ENCODE measurements at regions not wholly inside any gene's neighbourhood (a gene's known extent, or its start where the extent isn't known, plus 50 kb on each side); places are given as distances from the start of the nearest gene placed in this dataset.

DNA sequence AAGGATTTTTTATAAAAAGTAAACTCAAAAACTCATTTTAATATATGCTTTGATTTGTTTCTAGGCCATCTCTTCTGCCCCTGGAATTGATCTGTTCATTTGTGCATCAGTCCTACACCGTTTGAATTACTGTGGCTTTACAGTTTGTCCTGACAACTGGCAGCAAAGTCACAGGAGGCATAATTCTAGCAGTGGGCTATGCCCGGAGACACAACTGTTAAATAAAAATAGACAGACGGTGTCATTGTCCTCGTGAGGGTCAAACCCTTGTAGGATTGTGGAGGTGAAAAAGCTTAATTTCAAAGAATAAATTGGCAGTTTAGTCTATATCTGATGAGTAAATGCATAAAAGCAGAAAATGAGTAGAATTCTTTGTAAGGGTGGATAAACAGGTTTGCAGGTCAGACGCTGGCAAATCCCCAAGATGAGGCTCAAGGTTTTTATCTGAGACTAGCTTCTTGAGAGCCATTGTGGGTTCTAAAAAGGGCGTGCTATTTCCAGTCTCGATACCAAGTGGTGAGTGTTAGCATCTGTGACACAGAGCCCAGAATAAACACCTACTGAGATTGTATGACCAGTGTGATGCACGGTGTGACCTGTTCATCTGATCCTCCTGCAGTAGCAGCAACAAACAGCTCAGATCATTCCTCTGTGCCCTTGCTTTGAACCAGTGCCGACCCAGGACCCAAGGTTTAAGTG is 51.5 kb upstream of the SLCO3A1 start:
- FAIRE-seq (no peak), ATAC-seq (no peak), DNase-seq (ENCODE audit: low spot score) (no peak)
- H2AFZ ChIP-seq (ENCODE audit: low read length) = no peak overlapping the region
- WGBS (ENCODE audit: low lambda C conversion rate) = 13% methylated on average over 8 of the region's 9 CpGs
- H3K4me2 ChIP-seq (ENCODE audit: low read depth, low read length) = no peak overlapping the region
- H3K79me2 ChIP-seq (ENCODE audit: insufficient read depth, low read length) = no peaks in the 10 kb centered on the region
- no peaks in the 10 kb centered on the region for H3K4me1 ChIP-seq (ENCODE audit: insufficient read depth, low read length)
- CTCF ChIA-PET (ENCODE audit: low intra/inter-chr PET ratio, low total read pairs) = no interaction called here
- no peak overlapping the region for H3K4me3 ChIP-seq (replicated peaks in 1 of 3; ENCODE audit: insufficient read depth in 1 of 3, low read depth in 2 of 3, low read length in 3 of 3)
- no peaks in the 10 kb centered on the region for H3K36me3 ChIP-seq (replicated peaks in 1 of 2; ENCODE audit: control insufficient read depth in 1 of 2, insufficient read depth in 2 of 2, low read length in 2 of 2)
- in situ Hi-C loops (cut with HindIII; ENCODE audit: extremely low pct_ligation_motif_present, low pct_unique_long_range_greater_than_20kb) = no loop called here
- BruUV-seq (replicated peaks) = no TSS peak
- no peaks in the 10 kb centered on the region for H4K20me1 ChIP-seq (ENCODE audit: insufficient read depth, low read length)
- H3K9me3 ChIP-seq (ENCODE audit: low read length) = no peaks in the 10 kb centered on the region
- 0 out of 5 replicates have a peak, but pooled peaks cover 0 to 3% of the 10 kb centered on the region in 2 experiments for H3K27me3 ChIP-seq (ENCODE audit: control insufficient read depth in 1 of 2, insufficient read depth in 2 of 2, low read length in 2 of 2)
- POLR2A ChIA-PET = no interaction called here
- intact Hi-C loops (cut with micrococcal nuclease; ENCODE audit: unreplicated experiment) = no loop called here
- no peak overlapping the region for H3K9ac ChIP-seq (ENCODE audit: insufficient read depth, low read depth, low read length)
- H3K27ac ChIP-seq (ENCODE audit: extremely low read length, insufficient read depth, low read length) = no peak overlapping the region
- TF ChIP-seq ZNF10 (CRISPR knock-in tag; IDR thresholded peaks at IDR 0.05; ENCODE audit: borderline replicate concordance, low read depth) (no peak), EED (CRISPR knock-in tag; IDR thresholded peaks at IDR 0.05) (no peak), ZBED4 (CRISPR knock-in tag; IDR thresholded peaks at IDR 0.05; ENCODE audit: borderline replicate concordance) (no peak), ZNF841 (CRISPR knock-in tag; IDR thresholded peaks at IDR 0.05; ENCODE audit: borderline replicate concordance) (no peak), FUBP1 (CRISPR knock-in tag; IDR thresholded peaks at IDR 0.05; ENCODE audit: borderline replicate concordance) (no peak), HNF4G (IDR thresholded peaks at IDR 0.05; ENCODE audit: borderline replicate concordance, low read depth, low read length) (no peak), HNF4G (CRISPR knock-in tag; IDR thresholded peaks at IDR 0.05; ENCODE audit: borderline replicate concordance, low read depth) (no peak), ZNF713 (CRISPR knock-in tag; IDR thresholded peaks at IDR 0.05) (no peak), NCOA1 (CRISPR knock-in tag; IDR thresholded peaks at IDR 0.05) (no peak), ZSCAN30 (CRISPR knock-in tag; IDR thresholded peaks at IDR 0.05) (no peak), HIVEP1 (CRISPR knock-in tag; IDR thresholded peaks at IDR 0.05) (no peak), KDM2A (CRISPR knock-in tag; IDR thresholded peaks at IDR 0.05; ENCODE audit: borderline replicate concordance, low read depth) (no peak), PRDM4 (CRISPR knock-in tag; IDR thresholded peaks at IDR 0.05; ENCODE audit: borderline replicate concordance) (no peak), FOXO1 (CRISPR knock-in tag; IDR thresholded peaks at IDR 0.05) (no peak)
- TF ChIP-seq, protein P1, sequence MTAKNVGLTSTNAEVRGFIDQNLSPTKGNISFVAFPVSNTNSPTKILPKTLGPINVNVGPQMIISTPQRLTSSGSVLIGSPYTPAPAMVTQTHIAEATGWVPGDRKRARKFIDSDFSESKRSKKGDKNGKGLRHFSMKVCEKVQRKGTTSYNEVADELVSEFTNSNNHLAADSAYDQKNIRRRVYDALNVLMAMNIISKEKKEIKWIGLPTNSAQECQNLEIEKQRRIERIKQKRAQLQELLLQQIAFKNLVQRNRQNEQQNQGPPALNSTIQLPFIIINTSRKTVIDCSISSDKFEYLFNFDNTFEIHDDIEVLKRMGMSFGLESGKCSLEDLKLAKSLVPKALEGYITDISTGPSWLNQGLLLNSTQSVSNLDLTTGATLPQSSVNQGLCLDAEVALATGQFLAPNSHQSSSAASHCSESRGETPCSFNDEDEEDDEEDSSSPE (CRISPR knock-in tag; IDR thresholded peaks at IDR 0.05) = no peak

All from HepG2 (cell line).